ENCODE measurements at regions not wholly inside any gene's neighbourhood (a gene's known extent, or its start where the extent isn't known, plus 50 kb on each side); places are given as distances from the start of the nearest gene placed in this dataset.
"Not testable (repeated sequence)": the region's sequence is repeated elsewhere in the genome, so short reads cannot be mapped to it uniquely, and the experiment has no call there.

GRCh38 chr10:101280511-101280910 lies 51.2 kb upstream of the LBX1 start:
- Histone ChIP-seq H3K9me3 (ENCODE audit: control insufficient read depth, insufficient read depth, low read length) (no peaks in the 10 kb centered on the region), H3K27ac (ENCODE audit: low read length) (no peak overlapping the region), H3K36me3 (ENCODE audit: control insufficient read depth, insufficient read depth, low read length) (no peaks in the 10 kb centered on the region), H3K4me1 (ENCODE audit: control insufficient read depth, insufficient read depth, low read length) (peaks cover 10% of the 10 kb centered on the region), H3K27me3 (ENCODE audit: control insufficient read depth, insufficient read depth, low read length) (peaks cover 22% of the 10 kb centered on the region), H3K4me3 (ENCODE audit: low read length) (no peak overlapping the region)
- no CpG with 5 or more reads among the region's 2 CpGs for WGBS (ENCODE audit: insufficient coverage, insufficient read length)
- DNase-seq (ENCODE audit: low read depth, low spot score) = no peak

GRCh38 chr10:101280921-101281320 lies 51.7 kb upstream of the LBX1 start:
- not testable (repeated sequence) for H3K9me3 ChIP-seq (ENCODE audit: control insufficient read depth, insufficient read depth, low read length); H3K4me3 ChIP-seq (ENCODE audit: low read length); DNase-seq (ENCODE audit: low read depth, low spot score); H3K27ac ChIP-seq (ENCODE audit: low read length); H3K36me3 ChIP-seq (ENCODE audit: control insufficient read depth, insufficient read depth, low read length)
- Histone ChIP-seq H3K27me3 (ENCODE audit: control insufficient read depth, insufficient read depth, low read length) (peaks cover 22% of the 10 kb centered on the region), H3K4me1 (ENCODE audit: control insufficient read depth, insufficient read depth, low read length) (peaks cover 10% of the 10 kb centered on the region)
- 100% methylated on average over 1 of the region's 3 CpGs for WGBS (ENCODE audit: insufficient coverage, insufficient read length)

DNA sequence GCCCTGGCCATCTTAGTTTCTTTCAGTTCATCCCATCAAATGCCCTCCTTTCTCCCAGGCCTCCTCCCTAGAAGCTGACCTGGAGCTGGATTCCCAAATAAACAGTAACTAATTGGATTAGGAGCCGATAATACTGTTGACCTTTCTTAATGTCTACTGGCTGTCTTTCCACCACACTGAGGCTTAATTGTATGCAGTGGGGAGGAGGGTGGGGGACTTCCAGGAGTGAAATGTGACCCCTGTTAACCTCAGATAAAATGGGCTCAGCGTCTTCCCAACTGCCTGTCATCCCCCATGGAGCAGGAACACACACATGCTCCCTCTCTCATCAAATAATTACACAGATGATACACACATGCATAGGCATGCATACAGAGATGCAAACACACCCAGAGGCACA lies 53.7 kb upstream of the LBX1 start:
- H3K27me3 ChIP-seq (ENCODE audit: control insufficient read depth, insufficient read depth, low read length) = peaks cover 24% of the 10 kb centered on the region
- H3K4me1 ChIP-seq (ENCODE audit: control insufficient read depth, insufficient read depth, low read length) = peaks cover 13% of the 10 kb centered on the region
- no peak for DNase-seq (ENCODE audit: low read depth, low spot score)
- H3K36me3 ChIP-seq (ENCODE audit: control insufficient read depth, insufficient read depth, low read length) = no peaks in the 10 kb centered on the region
- no peak overlapping the region for H3K27ac ChIP-seq (ENCODE audit: low read length)
- H3K4me3 ChIP-seq (ENCODE audit: low read length) = no peak overlapping the region
- no peaks in the 10 kb centered on the region for H3K9me3 ChIP-seq (ENCODE audit: control insufficient read depth, insufficient read depth, low read length)
- no CpG with 5 or more reads among the region's 2 CpGs for WGBS (ENCODE audit: insufficient coverage, insufficient read length)

DNA sequence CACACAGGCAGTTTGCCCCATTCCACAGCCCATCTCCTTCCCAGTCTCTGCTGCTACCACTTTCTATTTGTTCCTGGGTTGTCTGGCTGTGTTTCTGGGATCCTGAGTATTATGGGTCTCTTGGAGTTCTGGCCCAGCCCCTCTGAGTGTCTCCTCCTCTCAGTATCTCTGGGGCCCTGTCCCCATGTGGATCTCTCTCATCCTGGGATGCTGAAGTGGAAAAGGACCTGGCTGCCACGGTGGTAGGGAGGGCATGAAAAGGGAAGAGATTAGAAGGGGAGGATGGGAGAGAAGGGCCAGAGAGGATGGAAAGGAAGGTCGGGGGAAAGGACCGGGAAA lies 54.5 kb upstream of the LBX1 start:
- Histone ChIP-seq H3K27me3 (ENCODE audit: control insufficient read depth, insufficient read depth, low read length) (peaks cover 24% of the 10 kb centered on the region), H3K9me3 (ENCODE audit: control insufficient read depth, insufficient read depth, low read length) (no peaks in the 10 kb centered on the region), H3K27ac (ENCODE audit: low read length) (no peak overlapping the region), H3K4me1 (ENCODE audit: control insufficient read depth, insufficient read depth, low read length) (peaks cover 13% of the 10 kb centered on the region), H3K4me3 (ENCODE audit: low read length) (peak overlapping the region; percentile 41; the same call in 1 of the 2 replicates), H3K36me3 (ENCODE audit: control insufficient read depth, insufficient read depth, low read length) (no peaks in the 10 kb centered on the region)
- no CpG with 5 or more reads among the region's 3 CpGs for WGBS (ENCODE audit: insufficient coverage, insufficient read length)
- DNase-seq (ENCODE audit: low read depth, low spot score) = no peak

DNA sequence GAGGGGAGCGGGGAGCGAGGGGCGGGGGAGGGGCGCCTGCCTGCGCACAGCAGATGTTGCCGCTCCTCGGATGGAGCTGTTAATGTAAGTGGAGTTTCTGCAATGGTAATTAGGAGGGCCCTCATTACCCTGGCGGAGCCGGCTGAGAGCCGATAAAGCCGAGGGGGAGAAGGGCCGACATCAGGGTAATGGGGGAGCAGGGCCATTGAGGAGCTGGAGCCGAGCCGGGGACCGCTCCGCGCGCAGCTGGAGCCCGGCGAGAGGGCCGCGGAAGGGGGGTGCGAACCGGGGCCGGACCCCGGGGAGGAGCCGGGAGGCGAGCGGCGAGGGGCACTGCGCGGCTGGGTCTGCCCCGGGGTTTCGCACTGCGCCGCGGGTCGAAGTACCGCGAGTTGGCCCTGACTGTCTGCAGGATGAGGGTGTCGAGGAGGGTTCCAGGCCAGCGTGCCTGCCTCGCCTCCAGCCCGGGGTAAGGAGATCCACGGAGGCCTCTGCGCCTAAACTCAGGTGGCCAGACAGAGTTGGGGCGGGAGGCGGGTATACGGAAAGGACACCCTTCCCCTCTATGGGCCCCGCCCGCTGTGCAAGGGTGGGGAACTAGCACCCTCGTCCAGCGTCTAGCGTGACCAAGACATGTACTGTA lies 55.0 kb upstream of the LBX1 start:
- H3K9me3 ChIP-seq (ENCODE audit: control insufficient read depth, insufficient read depth, low read length) = no peaks in the 10 kb centered on the region
- DNase-seq (ENCODE audit: low read depth, low spot score) = no peak
- no peak overlapping the region for H3K27ac ChIP-seq (ENCODE audit: low read length)
- peak overlapping the region; percentile 41; the same call in 1 of the 2 replicates for H3K4me3 ChIP-seq (ENCODE audit: low read length)
- H3K4me1 ChIP-seq (ENCODE audit: control insufficient read depth, insufficient read depth, low read length) = peaks cover 13% of the 10 kb centered on the region
- WGBS (ENCODE audit: insufficient coverage, insufficient read length) = no CpG with 5 or more reads among the region's 54 CpGs
- H3K36me3 ChIP-seq (ENCODE audit: control insufficient read depth, insufficient read depth, low read length) = no peaks in the 10 kb centered on the region
- peaks cover 26% of the 10 kb centered on the region for H3K27me3 ChIP-seq (ENCODE audit: control insufficient read depth, insufficient read depth, low read length)

- no peak overlapping the region for H3K27ac ChIP-seq (ENCODE audit: low read length)
- no CpG with 5 or more reads among the region's 7 CpGs for WGBS (ENCODE audit: insufficient coverage, insufficient read length)
- peaks cover 13% of the 10 kb centered on the region for H3K4me1 ChIP-seq (ENCODE audit: control insufficient read depth, insufficient read depth, low read length)
- H3K4me3 ChIP-seq (ENCODE audit: low read length) = no peak overlapping the region
- peaks cover 32% of the 10 kb centered on the region for H3K27me3 ChIP-seq (ENCODE audit: control insufficient read depth, insufficient read depth, low read length)
- no peaks in the 10 kb centered on the region for H3K9me3 ChIP-seq (ENCODE audit: control insufficient read depth, insufficient read depth, low read length)
- no peaks in the 10 kb centered on the region for H3K36me3 ChIP-seq (ENCODE audit: control insufficient read depth, insufficient read depth, low read length)
- DNase-seq (ENCODE audit: low read depth, low spot score) = no peak
These were observed 55.6 kb upstream of the LBX1 start for GRCh38 chr10:101284744-101285463.

- H3K27ac ChIP-seq (ENCODE audit: low read length) = no peak overlapping the region
- no peak for DNase-seq (ENCODE audit: low read depth, low spot score)
- peaks cover 39% of the 10 kb centered on the region for H3K27me3 ChIP-seq (ENCODE audit: control insufficient read depth, insufficient read depth, low read length)
- WGBS (ENCODE audit: insufficient coverage, insufficient read length) = no CpG with 5 or more reads among the region's 15 CpGs
- peaks cover 19% of the 10 kb centered on the region for H3K4me1 ChIP-seq (ENCODE audit: control insufficient read depth, insufficient read depth, low read length)
- H3K36me3 ChIP-seq (ENCODE audit: control insufficient read depth, insufficient read depth, low read length) = no peaks in the 10 kb centered on the region
- no peaks in the 10 kb centered on the region for H3K9me3 ChIP-seq (ENCODE audit: control insufficient read depth, insufficient read depth, low read length)
- H3K4me3 ChIP-seq (ENCODE audit: low read length) = no peak overlapping the region
These were observed 56.3 kb upstream of the LBX1 start for GRCh38 chr10:101285519-101286070.

DNA sequence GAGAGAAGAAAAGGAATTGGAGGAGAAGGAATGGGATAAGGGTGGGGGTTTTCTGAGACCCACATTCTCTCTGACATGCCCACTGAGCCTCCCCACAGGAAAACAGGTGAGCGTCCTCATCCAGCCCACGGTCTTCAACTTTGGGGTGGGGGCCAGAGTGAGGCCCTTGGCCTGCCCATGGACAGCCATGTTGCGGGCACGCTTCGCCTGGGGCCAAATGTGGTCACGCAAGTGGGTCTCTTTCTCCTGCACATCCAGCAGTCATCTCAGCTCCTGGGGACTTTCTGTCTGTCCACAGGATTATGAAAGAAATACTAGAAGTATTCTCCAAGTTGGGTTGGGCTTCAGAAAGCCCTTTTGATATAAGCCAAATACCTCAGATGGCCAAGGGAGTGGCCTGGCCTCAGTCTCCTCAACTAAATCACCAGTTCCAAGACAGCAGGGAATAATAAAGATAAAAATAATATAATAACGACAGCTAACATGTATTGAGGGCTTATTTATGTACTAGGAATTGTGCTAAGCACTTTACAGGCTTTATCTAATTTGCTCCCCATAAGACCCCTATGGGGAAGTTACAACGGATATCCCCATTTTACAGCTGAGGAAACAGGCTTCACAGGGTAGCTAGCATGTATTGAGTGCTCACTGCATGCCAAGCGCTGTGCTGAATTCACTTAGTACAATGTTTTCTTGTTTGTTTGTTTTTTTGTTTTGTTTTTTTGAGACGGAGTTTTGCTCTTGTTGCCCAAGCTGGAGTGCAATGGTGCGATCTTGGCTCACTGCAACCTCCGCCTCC lies 57.2 kb upstream of the LBX1 start:
- DNase-seq (ENCODE audit: low read depth, low spot score) = no peak
- Histone ChIP-seq H3K4me1 (ENCODE audit: control insufficient read depth, insufficient read depth, low read length) (peaks cover 19% of the 10 kb centered on the region), H3K36me3 (ENCODE audit: control insufficient read depth, insufficient read depth, low read length) (no peaks in the 10 kb centered on the region), H3K4me3 (ENCODE audit: low read length) (no peak overlapping the region), H3K27me3 (ENCODE audit: control insufficient read depth, insufficient read depth, low read length) (peaks cover 46% of the 10 kb centered on the region), H3K9me3 (ENCODE audit: control insufficient read depth, insufficient read depth, low read length) (no peaks in the 10 kb centered on the region), H3K27ac (ENCODE audit: low read length) (no peak overlapping the region)
- no CpG with 5 or more reads among the region's 12 CpGs for WGBS (ENCODE audit: insufficient coverage, insufficient read length)

DNA sequence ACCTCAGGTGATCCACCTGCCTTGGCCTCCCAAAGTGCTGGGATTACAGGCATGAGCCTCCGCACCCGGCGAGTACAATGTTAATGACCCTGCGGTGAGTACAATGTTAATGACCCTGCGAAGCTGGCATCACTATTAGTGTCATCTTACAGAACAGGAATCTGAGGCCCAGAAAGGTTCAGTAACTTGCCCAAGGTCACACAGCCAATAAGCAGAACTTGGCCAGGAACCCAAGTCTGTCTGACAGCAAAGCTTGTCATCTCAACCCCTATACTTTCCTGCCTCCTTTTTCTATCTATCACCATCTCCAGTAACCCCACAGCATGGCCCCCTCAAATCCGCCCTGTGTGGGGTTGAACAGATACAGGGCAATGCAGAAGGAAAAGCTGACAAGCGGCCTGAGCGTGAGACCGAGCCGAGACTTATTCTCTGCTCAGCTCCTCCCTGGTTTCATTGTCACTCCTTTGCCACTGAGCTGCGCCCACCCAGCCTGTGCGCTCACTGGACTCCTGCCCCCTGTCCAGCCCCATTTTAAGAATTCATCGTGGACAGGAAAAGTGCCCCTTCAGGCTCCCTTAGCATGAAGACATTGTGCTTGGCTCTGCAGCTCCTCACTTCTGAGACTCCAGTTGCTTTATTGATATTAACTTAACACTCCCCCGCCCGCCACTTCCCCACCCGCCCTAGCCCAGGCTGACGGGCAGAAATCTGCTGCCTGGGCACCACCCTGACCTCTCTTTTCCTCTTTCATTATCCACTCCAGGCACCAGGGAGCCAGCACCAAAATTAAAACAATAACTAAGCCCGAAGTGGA lies 58.1 kb upstream of the LBX1 start:
- H3K9me3 ChIP-seq (ENCODE audit: control insufficient read depth, insufficient read depth, low read length) = no peaks in the 10 kb centered on the region
- no peak overlapping the region for H3K4me3 ChIP-seq (ENCODE audit: low read length)
- no peak for DNase-seq (ENCODE audit: low read depth, low spot score)
- H3K36me3 ChIP-seq (ENCODE audit: control insufficient read depth, insufficient read depth, low read length) = no peaks in the 10 kb centered on the region
- peaks cover 45% of the 10 kb centered on the region for H3K27me3 ChIP-seq (ENCODE audit: control insufficient read depth, insufficient read depth, low read length)
- WGBS (ENCODE audit: insufficient coverage, insufficient read length) = no CpG with 5 or more reads among the region's 18 CpGs
- H3K4me1 ChIP-seq (ENCODE audit: control insufficient read depth, insufficient read depth, low read length) = peaks cover 19% of the 10 kb centered on the region
- no peak overlapping the region for H3K27ac ChIP-seq (ENCODE audit: low read length)

Data from iPS DF 6.9 (cell line).